ENCODE measurements at regions not wholly inside any gene's neighbourhood (a gene's known extent, or its start where the extent isn't known, plus 50 kb on each side); places are given as distances from the start of the nearest gene placed in this dataset.
"Not testable (repeated sequence)": the region's sequence is repeated elsewhere in the genome, so short reads cannot be mapped to it uniquely, and the experiment has no call there.

DNA sequence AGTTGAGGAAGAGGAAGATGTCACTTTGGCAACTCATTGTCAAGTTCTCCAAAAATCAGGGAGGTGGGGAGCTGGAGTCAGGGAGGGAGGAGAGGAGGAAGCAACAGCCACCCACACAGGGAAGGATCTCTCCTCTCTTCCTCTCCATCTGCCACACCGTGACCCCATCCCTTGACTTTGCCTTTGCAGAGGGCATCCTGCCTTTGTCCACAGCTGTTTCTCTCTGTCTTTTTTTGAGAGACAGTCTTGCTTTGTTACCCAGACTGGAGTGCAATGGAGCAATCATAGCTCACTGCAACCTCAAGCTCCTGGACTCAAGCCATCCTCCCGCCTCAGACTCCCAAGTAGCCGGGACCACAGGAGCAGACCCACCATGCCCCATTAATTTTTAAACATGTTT is 276.0 kb downstream of the SHOX start:
- H3K4me3 Mint-ChIP-seq (ENCODE audit: low read depth), result no peak overlapping the region
- H3K4me1 Mint-ChIP-seq (ENCODE audit: low read depth), result no peaks in the 10 kb centered on the region
- no peak for DNase-seq (ENCODE audit: low spot score, unreplicated experiment)
- H3K27ac Mint-ChIP-seq, result no peak overlapping the region
- H3K27me3 Mint-ChIP-seq, result peaks cover 4% of the 10 kb centered on the region
- peaks cover 6% of the 10 kb centered on the region for H3K9me3 Mint-ChIP-seq (ENCODE audit: low read depth)
- TF ChIP-seq, protein P1, sequence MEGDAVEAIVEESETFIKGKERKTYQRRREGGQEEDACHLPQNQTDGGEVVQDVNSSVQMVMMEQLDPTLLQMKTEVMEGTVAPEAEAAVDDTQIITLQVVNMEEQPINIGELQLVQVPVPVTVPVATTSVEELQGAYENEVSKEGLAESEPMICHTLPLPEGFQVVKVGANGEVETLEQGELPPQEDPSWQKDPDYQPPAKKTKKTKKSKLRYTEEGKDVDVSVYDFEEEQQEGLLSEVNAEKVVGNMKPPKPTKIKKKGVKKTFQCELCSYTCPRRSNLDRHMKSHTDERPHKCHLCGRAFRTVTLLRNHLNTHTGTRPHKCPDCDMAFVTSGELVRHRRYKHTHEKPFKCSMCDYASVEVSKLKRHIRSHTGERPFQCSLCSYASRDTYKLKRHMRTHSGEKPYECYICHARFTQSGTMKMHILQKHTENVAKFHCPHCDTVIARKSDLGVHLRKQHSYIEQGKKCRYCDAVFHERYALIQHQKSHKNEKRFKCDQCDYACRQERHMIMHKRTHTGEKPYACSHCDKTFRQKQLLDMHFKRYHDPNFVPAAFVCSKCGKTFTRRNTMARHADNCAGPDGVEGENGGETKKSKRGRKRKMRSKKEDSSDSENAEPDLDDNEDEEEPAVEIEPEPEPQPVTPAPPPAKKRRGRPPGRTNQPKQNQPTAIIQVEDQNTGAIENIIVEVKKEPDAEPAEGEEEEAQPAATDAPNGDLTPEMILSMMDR (IDR thresholded peaks at IDR 0.05; ENCODE audit: unreplicated experiment), result no peak
- H3K36me3 Mint-ChIP-seq (ENCODE audit: insufficient read depth), result no peaks in the 10 kb centered on the region

- Mint-ChIP-seq H3K27ac (no peak overlapping the region), H3K9me3 (ENCODE audit: low read depth) (peaks cover 6% of the 10 kb centered on the region), H3K36me3 (ENCODE audit: insufficient read depth) (no peaks in the 10 kb centered on the region), H3K27me3 (peaks cover 4% of the 10 kb centered on the region), H3K4me1 (ENCODE audit: low read depth) (no peaks in the 10 kb centered on the region), H3K4me3 (ENCODE audit: low read depth) (no peak overlapping the region)
- DNase-seq (ENCODE audit: low spot score, unreplicated experiment), result no peak
- TF ChIP-seq, protein P1 (IDR thresholded peaks at IDR 0.05; ENCODE audit: unreplicated experiment), result no peak
These were observed 275.4 kb downstream of the SHOX start for GRCh38 chrX:905848-906566.

DNA sequence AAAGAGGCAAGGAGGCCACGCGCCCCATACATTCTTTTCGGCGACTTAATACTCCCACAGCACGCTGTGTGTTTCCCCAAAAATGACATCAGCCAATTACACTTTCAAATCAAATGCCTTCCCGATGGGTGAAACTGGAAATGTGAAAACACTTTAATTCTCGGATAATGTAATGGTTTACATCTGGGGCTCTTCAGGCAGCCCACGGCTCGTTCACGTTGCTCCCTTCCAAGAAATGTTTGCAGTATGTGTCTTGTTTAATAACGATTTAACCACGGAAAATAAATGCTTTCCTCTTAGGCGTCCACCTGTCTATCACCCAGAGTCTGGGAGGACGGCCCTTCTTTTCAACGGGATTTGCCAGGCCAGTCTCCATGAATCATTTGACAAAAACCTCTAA is 272.5 kb downstream of the SHOX start:
- Mint-ChIP-seq H3K9me3 (ENCODE audit: low read depth) (peaks cover 2% of the 10 kb centered on the region), H3K27me3 (peaks cover 10% of the 10 kb centered on the region)
- TF ChIP-seq, protein P1 (IDR thresholded peaks at IDR 0.05; ENCODE audit: unreplicated experiment), result no peak

GRCh38 chrX:896256-896655 is 265.7 kb downstream of the SHOX start:
- DNase-seq (ENCODE audit: low spot score, unreplicated experiment), result no peak
- Mint-ChIP-seq H3K36me3 (ENCODE audit: insufficient read depth) (no peaks in the 10 kb centered on the region), H3K4me3 (ENCODE audit: low read depth) (no peak overlapping the region), H3K27me3 (peaks cover 6% of the 10 kb centered on the region), H3K27ac (no peak overlapping the region), H3K4me1 (ENCODE audit: low read depth) (no peaks in the 10 kb centered on the region), H3K9me3 (ENCODE audit: low read depth) (peaks cover 31% of the 10 kb centered on the region)
- TF ChIP-seq, protein P1 (IDR thresholded peaks at IDR 0.05; ENCODE audit: unreplicated experiment), result no peak

More for the DNA sequence above, 272.5 kb downstream of the SHOX start:
- Mint-ChIP-seq H3K4me3 (ENCODE audit: low read depth) (no peak overlapping the region), H3K36me3 (ENCODE audit: insufficient read depth) (no peaks in the 10 kb centered on the region), H3K4me1 (ENCODE audit: low read depth) (no peaks in the 10 kb centered on the region), H3K27ac (no peak overlapping the region)
- no peak for DNase-seq (ENCODE audit: low spot score, unreplicated experiment)

DNA sequence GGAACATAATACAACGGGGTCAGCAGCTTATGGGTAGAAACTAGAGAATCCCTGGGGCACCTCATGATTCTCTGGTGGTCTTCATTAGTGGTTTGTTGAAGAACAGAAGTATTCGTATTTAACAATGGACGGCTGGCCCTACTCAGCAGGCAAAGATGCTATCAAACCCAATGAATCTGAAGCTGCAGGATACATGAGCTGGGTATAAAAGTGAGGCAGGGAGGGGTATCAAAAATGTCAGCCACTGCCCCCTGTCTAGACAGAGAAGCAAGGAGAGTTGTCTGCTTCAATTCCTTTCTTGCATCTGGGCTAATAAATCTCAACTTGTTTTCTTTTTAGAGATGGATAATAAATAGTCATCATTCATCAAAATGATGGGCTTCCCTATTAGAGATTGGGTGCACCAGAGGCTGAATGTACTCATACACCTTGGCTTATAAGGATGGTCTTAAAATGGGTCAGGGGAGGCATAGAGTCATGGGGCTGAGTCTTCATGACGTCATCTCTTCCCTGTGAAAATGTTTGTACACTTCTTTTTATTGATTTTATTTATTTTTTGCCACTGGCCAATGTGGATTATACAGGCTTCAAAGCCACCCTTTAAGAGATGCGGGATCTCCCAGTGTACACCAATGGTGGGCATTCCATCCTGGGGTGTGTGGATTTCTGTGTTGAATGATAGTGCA is 259.5 kb downstream of the SHOX start:
- Mint-ChIP-seq H3K36me3 (ENCODE audit: insufficient read depth) (no peaks in the 10 kb centered on the region), H3K27ac (no peak overlapping the region), H3K27me3 (peaks cover 4% of the 10 kb centered on the region), H3K4me3 (ENCODE audit: low read depth) (no peak overlapping the region), H3K4me1 (ENCODE audit: low read depth) (no peaks in the 10 kb centered on the region), H3K9me3 (ENCODE audit: low read depth) (peaks cover 26% of the 10 kb centered on the region)
- TF ChIP-seq, protein P1 (IDR thresholded peaks at IDR 0.05; ENCODE audit: unreplicated experiment), result no peak
- DNase-seq (ENCODE audit: low spot score, unreplicated experiment), result no peak

DNA sequence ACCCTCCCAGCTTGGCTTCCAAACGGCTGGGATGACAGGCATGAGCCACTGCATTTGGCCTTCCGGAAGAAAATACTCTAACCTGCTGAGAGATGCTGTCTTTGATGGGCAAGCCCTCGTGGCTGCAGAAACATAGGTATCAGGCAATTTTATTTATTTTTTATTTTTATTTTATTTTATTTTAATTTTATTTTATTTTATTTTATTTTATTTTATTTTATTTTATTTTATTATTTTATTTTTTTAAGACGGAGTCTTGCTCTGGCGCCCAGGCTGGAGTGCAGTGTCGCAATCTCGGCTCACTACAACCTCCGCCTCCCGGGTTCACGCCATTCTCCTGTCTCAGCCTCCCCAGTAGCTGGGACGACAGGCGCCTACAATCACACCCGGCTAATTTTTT is 257.1 kb downstream of the SHOX start:
- peaks cover 12% of the 10 kb centered on the region for H3K9me3 Mint-ChIP-seq (ENCODE audit: low read depth)
- not testable (repeated sequence) for H3K4me1 Mint-ChIP-seq (ENCODE audit: low read depth); H3K27ac Mint-ChIP-seq; H3K36me3 Mint-ChIP-seq (ENCODE audit: insufficient read depth); DNase-seq (ENCODE audit: low spot score, unreplicated experiment); H3K4me3 Mint-ChIP-seq (ENCODE audit: low read depth)
- peaks cover 22% of the 10 kb centered on the region for H3K27me3 Mint-ChIP-seq
